ENCODE measurements at regions not wholly inside any gene's neighbourhood (a gene's known extent, or its start where the extent isn't known, plus 50 kb on each side); places are given as distances from the start of the nearest gene placed in this dataset.

GRCh38 chr15:31758126-31758525 lies 272.2 kb upstream of the CHRNA7 start:
- TF ChIP-seq EZH2 (IDR thresholded peaks at IDR 0.05; ENCODE audit: insufficient read depth, poor library complexity, severe bottlenecking) = no peak
- no peak for TF ChIP-seq EZH2phosphoT487 (IDR thresholded peaks at IDR 0.05; ENCODE audit: insufficient read depth, low read depth)

Data from GM23248 (cell line).